ENCODE measurements at regions not wholly inside any gene's neighbourhood (a gene's known extent, or its start where the extent isn't known, plus 50 kb on each side); places are given as distances from the start of the nearest gene placed in this dataset.
"Not testable (repeated sequence)": the region's sequence is repeated elsewhere in the genome, so short reads cannot be mapped to it uniquely, and the experiment has no call there.

DNA sequence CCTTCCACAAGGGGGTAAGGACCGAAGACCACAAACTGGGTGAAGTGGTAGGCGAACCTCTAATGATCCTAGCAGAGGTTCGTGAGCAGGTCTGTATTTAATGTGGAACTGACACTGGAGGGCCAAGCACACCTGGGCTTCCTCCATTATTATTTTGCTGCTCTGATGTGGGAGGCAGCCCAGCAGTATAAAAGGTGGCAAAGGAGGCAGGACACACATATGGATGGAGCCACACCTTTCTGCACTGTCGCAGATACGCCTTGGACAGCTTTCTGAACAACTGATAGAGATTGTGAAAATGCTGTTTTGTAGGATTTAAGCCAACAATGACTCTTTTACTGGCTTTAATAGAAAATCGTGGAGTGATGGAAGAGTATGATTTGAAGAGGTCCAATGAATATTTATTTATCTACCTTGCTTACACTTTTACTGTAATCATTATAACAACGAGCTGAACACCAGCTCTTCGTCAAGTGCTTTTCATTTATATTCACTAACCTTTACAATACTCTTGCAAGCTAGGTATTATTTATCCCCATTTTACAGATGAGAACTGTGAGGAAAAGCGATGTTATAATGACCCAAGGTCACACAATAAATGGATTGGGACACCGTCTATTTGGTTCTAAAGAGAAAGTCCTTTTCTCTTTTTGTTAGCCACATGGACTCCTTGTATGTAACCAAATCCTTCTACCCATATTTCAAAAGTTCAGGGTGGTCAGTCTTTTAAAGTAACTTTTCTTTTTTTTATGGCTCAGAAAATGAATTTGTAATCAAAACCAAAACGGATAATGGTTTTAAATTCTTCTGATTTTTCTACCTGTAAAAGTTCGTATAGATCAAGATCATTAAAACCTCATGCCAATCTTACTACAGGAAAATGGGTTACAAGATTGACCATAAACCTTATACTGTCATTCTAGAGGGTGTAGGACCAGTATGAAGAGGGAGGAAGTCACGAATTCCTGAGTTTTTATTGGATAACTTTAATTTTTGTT is 116.9 kb downstream of the UTRN start:
- ChIA-PET POLR2A (ENCODE audit: low non-redundant PET) (no interaction called here), CTCF (no interaction called here)
- no peak overlapping the region for H3K27ac ChIP-seq
- no peak for DNase-seq (ENCODE audit: low spot score)
- TF ChIP-seq, protein P1, sequence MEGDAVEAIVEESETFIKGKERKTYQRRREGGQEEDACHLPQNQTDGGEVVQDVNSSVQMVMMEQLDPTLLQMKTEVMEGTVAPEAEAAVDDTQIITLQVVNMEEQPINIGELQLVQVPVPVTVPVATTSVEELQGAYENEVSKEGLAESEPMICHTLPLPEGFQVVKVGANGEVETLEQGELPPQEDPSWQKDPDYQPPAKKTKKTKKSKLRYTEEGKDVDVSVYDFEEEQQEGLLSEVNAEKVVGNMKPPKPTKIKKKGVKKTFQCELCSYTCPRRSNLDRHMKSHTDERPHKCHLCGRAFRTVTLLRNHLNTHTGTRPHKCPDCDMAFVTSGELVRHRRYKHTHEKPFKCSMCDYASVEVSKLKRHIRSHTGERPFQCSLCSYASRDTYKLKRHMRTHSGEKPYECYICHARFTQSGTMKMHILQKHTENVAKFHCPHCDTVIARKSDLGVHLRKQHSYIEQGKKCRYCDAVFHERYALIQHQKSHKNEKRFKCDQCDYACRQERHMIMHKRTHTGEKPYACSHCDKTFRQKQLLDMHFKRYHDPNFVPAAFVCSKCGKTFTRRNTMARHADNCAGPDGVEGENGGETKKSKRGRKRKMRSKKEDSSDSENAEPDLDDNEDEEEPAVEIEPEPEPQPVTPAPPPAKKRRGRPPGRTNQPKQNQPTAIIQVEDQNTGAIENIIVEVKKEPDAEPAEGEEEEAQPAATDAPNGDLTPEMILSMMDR (conservative IDR thresholded peaks at IDR 0.05; ENCODE audit: low read depth), result no peak

DNA sequence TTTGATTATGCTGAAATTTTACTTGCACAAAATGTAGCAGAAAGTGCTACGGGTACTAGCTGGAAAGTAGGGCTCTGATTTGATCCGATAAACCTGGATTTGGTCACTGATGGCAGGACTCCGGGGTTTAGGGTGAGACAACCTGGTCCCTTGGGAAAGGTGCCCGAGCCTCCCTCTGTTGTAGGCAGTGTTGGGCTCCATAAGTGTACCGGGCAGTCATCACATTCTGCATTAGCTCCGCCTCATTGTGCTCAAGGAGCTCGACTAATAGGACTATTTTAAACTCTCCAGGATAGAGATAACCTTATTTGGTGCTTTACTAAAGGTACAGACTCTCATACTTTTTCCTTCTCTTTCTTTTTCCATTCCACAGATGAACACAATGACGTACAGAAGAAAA is 117.6 kb downstream of the UTRN start:
- ChIA-PET POLR2A (ENCODE audit: low non-redundant PET) (no interaction called here), CTCF (no interaction called here)
- no peak overlapping the region for H3K27ac ChIP-seq
- no peak for DNase-seq (ENCODE audit: low spot score)
- TF ChIP-seq, protein P1 (conservative IDR thresholded peaks at IDR 0.05; ENCODE audit: low read depth), result no peak

DNA sequence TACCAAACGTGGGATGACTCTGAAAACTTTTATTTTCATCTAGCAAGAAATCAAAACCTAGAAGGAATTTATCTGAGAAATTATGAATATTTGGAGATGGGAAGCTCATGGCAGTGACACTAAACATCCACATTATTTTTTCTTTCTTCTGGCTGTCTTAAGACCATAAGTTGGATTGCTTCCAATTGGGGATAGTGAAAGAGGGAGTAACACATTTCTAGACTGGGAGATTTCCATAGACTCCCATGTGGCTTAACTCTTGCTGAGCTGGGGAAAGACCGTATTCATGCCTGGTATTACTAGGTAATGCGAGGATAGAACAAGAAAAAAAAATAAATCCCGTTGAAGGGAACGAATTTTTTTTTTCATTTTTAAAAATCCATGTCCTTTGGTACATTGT is 120.0 kb downstream of the UTRN start:
- DNase-seq (ENCODE audit: low spot score), result no peak
- TF ChIP-seq, protein P1 (conservative IDR thresholded peaks at IDR 0.05; ENCODE audit: low read depth), result no peak
- ChIA-PET POLR2A (ENCODE audit: low non-redundant PET) (no interaction called here), CTCF (no interaction called here)
- H3K27ac ChIP-seq, result no peak overlapping the region

DNA sequence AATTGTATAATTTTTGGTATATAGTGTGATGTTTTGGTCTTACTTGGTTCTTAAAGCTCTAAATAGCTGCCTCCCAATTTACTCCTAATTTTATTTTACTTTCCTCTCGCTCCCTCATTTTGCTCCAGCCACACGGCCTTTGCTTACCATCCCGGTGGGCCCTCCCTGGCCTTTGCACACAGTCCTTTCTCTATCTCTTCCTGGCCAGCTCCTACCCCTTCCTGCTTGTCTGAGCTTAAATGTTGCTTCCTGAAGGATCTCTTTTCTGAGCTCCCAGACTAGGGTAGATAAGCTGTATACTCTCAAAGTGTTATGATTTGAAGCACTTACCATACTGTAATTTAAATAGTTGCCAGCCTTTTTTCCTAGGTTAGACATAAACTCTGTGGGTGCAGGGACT is 121.7 kb downstream of the UTRN start:
- no peak overlapping the region for H3K27ac ChIP-seq
- CTCF ChIA-PET, result no interaction called here
- POLR2A ChIA-PET (ENCODE audit: low non-redundant PET), result no interaction called here
- TF ChIP-seq, protein P1 (conservative IDR thresholded peaks at IDR 0.05; ENCODE audit: low read depth), result no peak
- no peak for DNase-seq (ENCODE audit: low spot score)

DNA sequence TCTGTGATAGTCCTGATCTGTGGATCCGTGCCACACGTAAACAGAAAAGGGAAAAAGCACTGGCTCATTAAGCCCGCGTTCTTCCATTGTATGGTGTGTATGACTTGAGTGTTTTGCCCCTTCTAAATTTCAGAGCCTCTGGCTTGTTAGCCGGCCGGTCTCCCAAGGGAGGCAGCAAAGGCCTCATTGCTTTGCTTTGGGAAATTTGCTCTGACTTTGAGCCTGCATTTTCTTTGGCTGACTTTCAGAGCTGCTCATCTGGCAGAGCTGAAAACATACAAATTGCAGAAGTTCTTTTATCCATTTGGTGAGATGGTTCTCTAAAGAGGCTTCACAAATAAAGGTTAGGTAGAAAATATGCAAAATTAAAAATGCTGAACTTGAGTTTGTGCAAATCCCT is 123.0 kb downstream of the UTRN start:
- TF ChIP-seq, protein P1 (conservative IDR thresholded peaks at IDR 0.05; ENCODE audit: low read depth), result no peak
- ChIA-PET POLR2A (ENCODE audit: low non-redundant PET) (no interaction called here), CTCF (no interaction called here)
- H3K27ac ChIP-seq, result no peak overlapping the region
- no peak for DNase-seq (ENCODE audit: low spot score)

DNA sequence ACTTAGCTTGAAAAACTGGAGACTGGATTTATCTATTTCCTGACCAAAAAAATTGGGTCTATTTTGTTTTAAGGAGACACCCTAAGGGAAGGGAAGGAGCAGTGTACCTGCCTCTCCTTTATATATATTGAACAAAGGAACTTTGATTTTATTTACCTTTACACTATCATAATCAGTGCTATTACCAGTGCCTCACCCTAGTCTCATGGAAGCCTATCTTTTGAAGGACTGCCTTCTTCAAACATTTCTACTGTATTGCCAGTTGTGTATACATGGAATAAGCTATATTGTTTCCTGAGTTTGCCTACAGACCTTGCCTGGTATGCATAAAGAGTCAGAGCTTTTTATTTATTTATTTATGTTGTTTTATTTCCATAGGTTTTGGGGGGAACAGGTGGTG is 124.9 kb downstream of the UTRN start:
- no peak overlapping the region for H3K27ac ChIP-seq
- ChIA-PET POLR2A (ENCODE audit: low non-redundant PET) (no interaction called here), CTCF (interaction anchor here (0.6 kb wide), 1 partner anchor 250 kb away, joined by 3 read pairs; no protein-coding TSS in a partner anchor)
- DNase-seq (ENCODE audit: low spot score), result no peak
- TF ChIP-seq, protein P1 (conservative IDR thresholded peaks at IDR 0.05; ENCODE audit: low read depth), result no peak

DNA sequence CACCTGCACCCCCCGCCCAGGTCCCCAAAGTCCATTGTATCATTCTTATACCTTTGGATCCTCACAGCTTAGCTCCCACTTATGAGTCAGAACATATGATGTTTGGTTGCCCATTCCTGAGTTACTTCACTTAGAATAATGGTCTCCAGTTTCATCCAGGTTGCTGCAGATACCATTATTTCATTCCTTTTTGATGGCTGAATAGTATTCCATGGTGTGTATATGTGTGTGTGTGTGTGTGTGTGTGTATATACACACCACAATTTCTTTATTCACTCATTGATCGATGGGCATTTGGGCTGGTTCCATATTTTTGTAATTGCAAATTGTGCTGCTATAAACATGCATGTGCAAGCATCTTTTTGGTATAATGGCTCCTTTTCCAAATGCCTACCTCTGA is 125.4 kb downstream of the UTRN start:
- H3K27ac ChIP-seq; CTCF ChIA-PET; POLR2A ChIA-PET (ENCODE audit: low non-redundant PET); DNase-seq (ENCODE audit: low spot score): not testable (repeated sequence)

Data from RWPE1 (cell line).